KOPT-K1 (cell line): ENCODE measurements at regions not wholly inside any gene's neighbourhood (a gene's known extent, or its start where the extent isn't known, plus 50 kb on each side); places are given as distances from the start of the nearest gene placed in this dataset.
"Not testable (repeated sequence)": the region's sequence is repeated elsewhere in the genome, so short reads cannot be mapped to it uniquely, and the experiment has no call there.

ENCODE experiments used
- H3K27ac ChIP-seq: fragments of 200-600 bp; sonication (generic); 2 replicates; pipeline ENCODE4 v1.5.1; 2016; ENCODE audit warnings: antibody characterized with exemption, mild to moderate bottlenecking, low read depth, low read length; ENCODE audit not compliant: poor library complexity, severe bottlenecking
- H3K36me3 ChIP-seq: fragments of 200-600 bp; sonication (generic); 2 replicates; pipeline ENCODE4 v1.5.1; 2017; ENCODE audit warnings: antibody characterized with exemption, mild to moderate bottlenecking, low read length, moderate library complexity; ENCODE audit not compliant: insufficient read depth
- H3K9me3 ChIP-seq: fragments of 200-600 bp; sonication (generic); 2 replicates; pipeline ENCODE4 v1.5.1; 2017; ENCODE audit warnings: antibody characterized with exemption, low read length, mild to moderate bottlenecking; ENCODE audit not compliant: insufficient read depth, poor library complexity, severe bottlenecking

- not testable (repeated sequence) for H3K27ac ChIP-seq, H3K9me3 ChIP-seq, H3K36me3 ChIP-seq
Observed at GRCh38 chr10:129071411-129071810, 395.6 kb upstream of the MGMT start.

GRCh38 chr10:129074939-129075338 lies 392.1 kb upstream of the MGMT start:
- Histone ChIP-seq H3K27ac (no peak overlapping the region), H3K9me3 (peaks cover 8% of the 10 kb centered on the region), H3K36me3 (no peaks in the 10 kb centered on the region)

DNA sequence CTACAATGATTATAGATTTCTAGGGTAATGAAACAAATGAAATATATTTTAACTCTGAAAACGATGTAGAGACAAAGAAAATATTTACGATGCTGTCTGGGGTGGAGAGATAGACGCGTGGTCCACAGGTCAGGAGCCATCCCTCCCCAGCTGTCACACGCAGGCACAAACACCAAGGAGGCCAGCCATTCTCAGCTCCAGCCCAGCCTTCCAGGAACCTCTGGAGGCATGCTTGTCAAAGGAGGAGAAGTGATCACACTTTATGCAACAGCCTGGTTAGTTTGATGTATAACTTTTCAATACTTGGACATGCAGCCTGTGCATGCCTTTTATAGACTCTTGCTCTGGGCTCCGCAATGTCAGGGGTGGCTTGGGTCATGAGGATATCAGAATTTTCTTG lies 391.5 kb upstream of the MGMT start:
- Histone ChIP-seq H3K9me3 (peaks cover 12% of the 10 kb centered on the region), H3K27ac (no peak overlapping the region), H3K36me3 (no peaks in the 10 kb centered on the region)

- Histone ChIP-seq H3K9me3 (peaks cover 16% of the 10 kb centered on the region), H3K36me3 (no peaks in the 10 kb centered on the region), H3K27ac (no peak overlapping the region)
Observed at GRCh38 chr10:129075927-129076326, 391.1 kb upstream of the MGMT start.

DNA sequence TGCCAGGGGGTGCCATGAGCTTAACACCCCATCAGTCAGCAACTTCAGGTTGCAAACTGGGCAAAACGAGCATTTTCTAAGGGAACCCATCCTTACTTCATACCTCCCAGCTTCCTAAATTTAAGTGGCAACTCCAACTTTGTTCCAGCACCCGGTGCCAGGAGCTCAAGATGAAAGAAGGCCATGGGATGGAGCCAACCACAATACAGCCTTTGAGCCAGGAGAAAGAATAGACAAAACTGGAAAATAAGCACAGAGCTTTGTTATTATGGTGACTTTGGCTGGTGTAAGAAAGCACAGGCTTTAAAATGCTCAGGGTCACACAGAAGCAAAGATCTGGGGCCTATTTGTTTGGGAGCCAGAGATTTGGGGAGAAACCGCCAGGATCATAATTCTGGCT lies 388.7 kb upstream of the MGMT start:
- Histone ChIP-seq H3K9me3 (peaks cover 16% of the 10 kb centered on the region), H3K27ac (no peak overlapping the region), H3K36me3 (no peaks in the 10 kb centered on the region)

DNA sequence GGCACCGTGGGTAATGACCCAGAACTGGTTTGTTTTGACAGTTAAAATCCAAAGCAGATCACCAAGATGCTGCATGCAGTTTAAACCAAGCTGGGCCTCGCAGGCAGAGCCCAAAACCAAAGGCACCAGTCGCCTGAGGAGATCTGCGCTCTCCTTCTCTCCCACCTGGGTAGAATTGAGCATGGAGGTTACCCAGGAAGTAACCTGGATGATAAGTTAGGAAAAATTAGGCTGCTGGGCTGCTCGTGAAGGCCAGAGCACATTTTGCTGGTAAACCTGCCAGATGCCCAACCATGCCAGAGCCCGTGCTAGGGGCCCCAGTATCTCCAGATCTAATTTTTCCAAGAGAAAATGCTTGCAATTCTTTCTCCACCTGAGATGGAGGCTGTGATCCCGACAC lies 388.3 kb upstream of the MGMT start:
- Histone ChIP-seq H3K36me3 (no peaks in the 10 kb centered on the region), H3K27ac (no peak overlapping the region), H3K9me3 (peaks cover 16% of the 10 kb centered on the region)

DNA sequence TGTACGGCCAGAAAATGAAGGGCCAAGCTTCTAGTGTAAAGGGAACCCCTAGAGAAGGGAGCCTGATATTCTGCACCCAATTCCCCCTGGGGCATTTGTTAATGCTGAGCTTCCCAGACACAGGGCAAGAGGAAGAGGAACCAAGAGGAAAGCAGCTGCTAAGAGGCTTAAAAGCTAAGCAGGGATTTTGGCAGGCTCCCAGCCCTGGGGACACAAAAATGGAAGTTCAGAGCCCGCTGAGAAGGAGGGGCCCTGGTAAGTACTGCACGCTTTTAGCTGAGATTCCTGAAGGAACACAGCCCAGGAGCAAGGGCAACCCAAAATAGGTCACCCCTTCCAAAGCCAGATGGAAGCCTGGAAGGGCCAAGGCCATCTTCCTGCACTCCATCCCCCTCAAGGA lies 387.3 kb upstream of the MGMT start:
- Histone ChIP-seq H3K27ac (no peak overlapping the region), H3K36me3 (no peaks in the 10 kb centered on the region), H3K9me3 (peaks cover 19% of the 10 kb centered on the region)

- no peaks in the 10 kb centered on the region for H3K36me3 ChIP-seq
- no peak overlapping the region for H3K27ac ChIP-seq
- H3K9me3 ChIP-seq, result peaks cover 5% of the 10 kb centered on the region
Observed at GRCh38 chr10:129085811-129086210, 381.2 kb upstream of the MGMT start.

DNA sequence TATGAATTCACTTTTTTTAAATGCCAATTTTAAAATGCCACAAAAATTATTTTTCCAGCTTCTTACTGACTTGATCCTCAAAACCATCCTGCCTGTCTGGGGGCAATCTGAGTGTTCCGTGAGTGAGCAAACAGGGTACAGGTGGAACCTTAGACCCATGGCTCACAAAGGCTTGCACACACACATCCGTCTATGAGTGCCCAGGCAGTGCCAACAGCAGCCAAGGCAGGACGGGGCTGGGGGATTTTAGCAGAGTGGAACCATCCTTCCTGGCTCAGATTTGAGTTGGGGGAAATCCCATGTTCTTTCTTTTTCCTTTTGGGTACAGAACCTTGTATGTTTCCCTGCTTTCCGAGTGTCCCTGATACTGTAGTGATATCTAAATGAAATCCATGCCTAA lies 377.7 kb upstream of the MGMT start:
- Histone ChIP-seq H3K27ac (no peak overlapping the region), H3K9me3 (peaks cover 5% of the 10 kb centered on the region), H3K36me3 (no peaks in the 10 kb centered on the region)

GRCh38 chr10:129090165-129090564 lies 376.9 kb upstream of the MGMT start:
- Histone ChIP-seq H3K9me3 (no peaks in the 10 kb centered on the region), H3K36me3 (no peaks in the 10 kb centered on the region), H3K27ac (no peak overlapping the region)

- H3K27ac ChIP-seq, result no peak overlapping the region
- H3K9me3 ChIP-seq, result no peaks in the 10 kb centered on the region
- no peaks in the 10 kb centered on the region for H3K36me3 ChIP-seq
Observed at GRCh38 chr10:129090618-129091366, 376.2 kb upstream of the MGMT start.

GRCh38 chr10:129093641-129094040 lies 373.4 kb upstream of the MGMT start:
- Histone ChIP-seq H3K36me3 (no peaks in the 10 kb centered on the region), H3K27ac (no peak overlapping the region), H3K9me3 (no peaks in the 10 kb centered on the region)

- Histone ChIP-seq H3K27ac (no peak overlapping the region), H3K36me3 (no peaks in the 10 kb centered on the region), H3K9me3 (no peaks in the 10 kb centered on the region)
Observed at GRCh38 chr10:129094233-129094632, 372.8 kb upstream of the MGMT start.

DNA sequence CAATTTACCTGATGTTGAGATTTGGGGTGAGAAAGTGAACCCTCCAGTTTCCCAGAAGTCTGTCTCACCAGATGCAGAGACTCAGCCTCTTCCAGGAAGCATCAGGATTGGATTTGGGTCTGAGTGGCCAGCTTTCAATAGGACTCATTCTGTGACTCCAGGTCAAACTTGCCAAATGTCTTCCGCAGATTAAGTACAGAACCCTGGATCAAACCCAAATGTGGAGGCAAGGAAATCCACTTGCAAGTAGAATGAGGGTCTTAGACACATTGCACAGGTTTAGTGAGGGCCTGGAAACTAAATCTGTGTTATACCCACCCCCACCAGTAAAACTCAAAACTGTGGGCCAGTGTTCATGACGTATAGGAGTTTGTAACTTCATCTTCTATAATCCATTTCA lies 372.2 kb upstream of the MGMT start:
- no peaks in the 10 kb centered on the region for H3K9me3 ChIP-seq
- H3K36me3 ChIP-seq, result no peaks in the 10 kb centered on the region
- H3K27ac ChIP-seq, result no peak overlapping the region

- H3K9me3 ChIP-seq, result no peaks in the 10 kb centered on the region
- H3K27ac ChIP-seq, result no peak overlapping the region
- no peaks in the 10 kb centered on the region for H3K36me3 ChIP-seq
Observed at GRCh38 chr10:129095680-129096064, 371.4 kb upstream of the MGMT start.
